Caco-2 (cell line): ENCODE measurements at regions not wholly inside any gene's neighbourhood (a gene's known extent, or its start where the extent isn't known, plus 50 kb on each side); places are given as distances from the start of the nearest gene placed in this dataset.

Experiments used
- BruUV-seq: library from RNA; stranded (reverse); fragments of 400-500 nt; replicated peaks from 2 replicates; lab custom pipeline; 2021; lab: Mats Ljungman, UMichigan
- CTCF ChIA-PET: fragments of 300-600 bp; sonication (Branson Sonifier 250); formaldehyde crosslinking; loops from one replicate; lab custom pipeline; 2022; ENCODE audit warnings: antibody characterized with exemption; lab: Charles Lee
- POLR2A ChIA-PET: fragments of 300-600 bp; sonication (Branson Sonifier 250); formaldehyde crosslinking; loops from one replicate; lab custom pipeline; 2022; ENCODE audit warnings: antibody characterized with exemption; lab: Charles Lee
- DNase-seq, 2 experiments: peaks; one replicate each; pipeline versions ENCODE4 v3.0.0 to v3.0.0-alpha.2; 2020 to 2022
- H3K27me3 ChIP-seq: replicated peaks from 2 replicates; pipeline ENCODE4 v1.6.0; 2011; ENCODE audit warnings: low read length; ENCODE audit not compliant: control insufficient read depth, insufficient read depth
- H3K36me3 ChIP-seq: 2 replicates; pipeline ENCODE4 v1.5.1; 2011; ENCODE audit warnings: low read length; ENCODE audit not compliant: control insufficient read depth, insufficient read depth
- H3K4me1 ChIP-seq: fragments of 250-450 bp; sonication (Bioruptor Pico); 2 replicates; pipeline ENCODE4 v1.5.1; 2020; ENCODE audit warnings: mild to moderate bottlenecking
- H3K4me3 ChIP-seq: 2 replicates; pipeline ENCODE4 v1.5.1; 2011; ENCODE audit warnings: low read depth, mild to moderate bottlenecking, control low read depth, low read length
- H3K9me3 ChIP-seq: fragments of 250-450 bp; sonication (Bioruptor Pico); 2 replicates; pipeline ENCODE4 v1.5.1; 2020; ENCODE audit warnings: mild to moderate bottlenecking, moderate library complexity
- H3K27ac Mint-ChIP-seq: one replicate; pipeline ENCODE4 v1.8.0; 2022; ENCODE audit warnings: mixed read lengths; ENCODE audit not compliant: unreplicated experiment
- H3K27me3 Mint-ChIP-seq: one replicate; pipeline ENCODE4 v1.8.0; 2022; ENCODE audit warnings: mixed read lengths; ENCODE audit not compliant: insufficient read depth, unreplicated experiment
- H3K36me3 Mint-ChIP-seq: one replicate; pipeline ENCODE4 v1.8.0; 2022; ENCODE audit warnings: mild to moderate bottlenecking, mixed read lengths; ENCODE audit not compliant: insufficient read depth, unreplicated experiment
- H3K4me1 Mint-ChIP-seq: one replicate; pipeline ENCODE4 v1.8.0; 2022; ENCODE audit warnings: low read depth, mixed read lengths; ENCODE audit not compliant: unreplicated experiment
- H3K4me3 Mint-ChIP-seq: one replicate; pipeline ENCODE4 v1.8.0; 2022; ENCODE audit warnings: mild to moderate bottlenecking, moderate library complexity, mixed read lengths; ENCODE audit not compliant: unreplicated experiment
- H3K9me3 Mint-ChIP-seq: one replicate; pipeline ENCODE4 v1.8.0; 2022; ENCODE audit warnings: mixed read lengths; ENCODE audit not compliant: unreplicated experiment
- intact Hi-C: fragments of 100-400 bp; cut with micrococcal nuclease; formaldehyde crosslinking; loops from one replicate; pipeline ENCODE4 v1.10.0; 2022; ENCODE audit not compliant: unreplicated experiment
- TF ChIP-seq, protein P1 (sequence below), 2 experiments: fragments of 200-600 bp in 1 of 2; IDR thresholded peaks; 1 replicate in 1 of 2; 2 replicates in 1 of 2; pipeline versions ENCODE4 v1.5.1 to v1.8.0; 2011 to 2022; ENCODE audit warnings: antibody characterized with exemption in 1 of 2, control low read depth in 1 of 2, inconsistent platforms in 1 of 2, low read depth in 1 of 2, low read length in 1 of 2, mild to moderate bottlenecking in 1 of 2, moderate library complexity in 1 of 2; ENCODE audit not compliant: insufficient read depth in 1 of 2, severe bottlenecking in 1 of 2, unreplicated experiment in 1 of 2

DNA sequence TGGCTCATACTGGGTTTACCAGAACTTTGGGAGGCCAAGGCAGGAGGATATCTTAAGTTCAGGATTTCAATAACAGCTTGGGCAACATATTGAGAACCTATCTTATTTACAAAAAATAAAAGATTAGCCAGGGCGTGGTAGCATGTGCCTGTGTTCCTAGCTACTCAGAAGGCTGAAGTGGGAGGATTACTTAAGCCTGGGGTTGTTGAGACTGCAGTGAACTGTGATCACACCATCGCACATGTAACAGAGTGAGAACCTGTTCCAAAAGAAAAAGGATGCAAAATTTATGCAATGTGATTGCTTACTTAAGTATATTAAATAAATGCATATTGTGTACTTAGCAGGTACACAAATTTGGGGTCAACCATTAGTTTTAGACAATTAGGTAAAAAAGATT is 768.9 kb upstream of the CDH7 start:
- no peaks in the 10 kb centered on the region for H3K9me3 Mint-ChIP-seq
- CTCF ChIA-PET: no interaction called here

DNA sequence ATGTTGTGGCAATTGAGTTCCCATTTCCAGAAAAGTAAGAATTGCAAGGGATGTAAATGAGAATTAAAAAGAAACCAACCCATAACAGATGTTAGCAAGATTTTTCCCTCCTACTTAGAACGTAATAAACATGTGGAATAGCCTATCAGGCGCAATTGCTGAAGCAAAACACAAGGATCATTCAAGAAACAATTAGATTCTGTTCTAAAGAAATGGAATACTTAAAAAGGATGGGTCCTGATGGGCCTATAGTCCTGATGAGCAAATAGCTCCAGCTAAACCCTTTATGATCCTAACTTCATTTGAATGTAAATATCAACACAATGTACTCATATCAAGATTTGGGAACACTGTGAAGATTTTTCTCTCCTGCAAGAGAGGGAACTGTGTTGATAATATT is 771.0 kb upstream of the CDH7 start:
- Histone ChIP-seq H3K36me3 (no peaks in the 10 kb centered on the region), H3K4me1 (no peaks in the 10 kb centered on the region), H3K27me3 (no peaks in the 10 kb centered on the region), H3K9me3 (no peaks in the 10 kb centered on the region), H3K4me3 (no peak overlapping the region)
- no peak overlapping the region for H3K27ac Mint-ChIP-seq
- TF ChIP-seq, protein P1, sequence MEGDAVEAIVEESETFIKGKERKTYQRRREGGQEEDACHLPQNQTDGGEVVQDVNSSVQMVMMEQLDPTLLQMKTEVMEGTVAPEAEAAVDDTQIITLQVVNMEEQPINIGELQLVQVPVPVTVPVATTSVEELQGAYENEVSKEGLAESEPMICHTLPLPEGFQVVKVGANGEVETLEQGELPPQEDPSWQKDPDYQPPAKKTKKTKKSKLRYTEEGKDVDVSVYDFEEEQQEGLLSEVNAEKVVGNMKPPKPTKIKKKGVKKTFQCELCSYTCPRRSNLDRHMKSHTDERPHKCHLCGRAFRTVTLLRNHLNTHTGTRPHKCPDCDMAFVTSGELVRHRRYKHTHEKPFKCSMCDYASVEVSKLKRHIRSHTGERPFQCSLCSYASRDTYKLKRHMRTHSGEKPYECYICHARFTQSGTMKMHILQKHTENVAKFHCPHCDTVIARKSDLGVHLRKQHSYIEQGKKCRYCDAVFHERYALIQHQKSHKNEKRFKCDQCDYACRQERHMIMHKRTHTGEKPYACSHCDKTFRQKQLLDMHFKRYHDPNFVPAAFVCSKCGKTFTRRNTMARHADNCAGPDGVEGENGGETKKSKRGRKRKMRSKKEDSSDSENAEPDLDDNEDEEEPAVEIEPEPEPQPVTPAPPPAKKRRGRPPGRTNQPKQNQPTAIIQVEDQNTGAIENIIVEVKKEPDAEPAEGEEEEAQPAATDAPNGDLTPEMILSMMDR (IDR thresholded peaks at IDR 0.05; ENCODE audit: insufficient read depth in 1 of 2, low read depth in 1 of 2, low read length in 1 of 2, severe bottlenecking in 1 of 2, unreplicated experiment in 1 of 2): no peak
- no TSS peak for BruUV-seq
- ChIA-PET POLR2A (no interaction called here), CTCF (no interaction called here)
- no peaks in the 10 kb centered on the region for H3K9me3 Mint-ChIP-seq
- intact Hi-C loops: no loop called here
- H3K27me3 Mint-ChIP-seq: no peaks in the 10 kb centered on the region
- no peaks in the 10 kb centered on the region for H3K36me3 Mint-ChIP-seq
- no peak for DNase-seq
- no peak overlapping the region for H3K4me3 Mint-ChIP-seq
- no peaks in the 10 kb centered on the region for H3K4me1 Mint-ChIP-seq

More for the DNA sequence above, 768.9 kb upstream of the CDH7 start:
- BruUV-seq: no TSS peak
- no peaks in the 10 kb centered on the region for H3K27me3 ChIP-seq
- H3K36me3 Mint-ChIP-seq: no peaks in the 10 kb centered on the region
- intact Hi-C loops: no loop called here
- no peaks in the 10 kb centered on the region for H3K9me3 ChIP-seq
- no peaks in the 10 kb centered on the region for H3K4me1 ChIP-seq
- no peaks in the 10 kb centered on the region for H3K4me1 Mint-ChIP-seq
- no peak for DNase-seq
- POLR2A ChIA-PET: no interaction called here
- H3K4me3 ChIP-seq: no peak overlapping the region
- no peak overlapping the region for H3K27ac Mint-ChIP-seq
- H3K27me3 Mint-ChIP-seq: no peaks in the 10 kb centered on the region
- no peaks in the 10 kb centered on the region for H3K36me3 ChIP-seq
- H3K4me3 Mint-ChIP-seq: no peak overlapping the region
- TF ChIP-seq, protein P1 (IDR thresholded peaks at IDR 0.05; ENCODE audit: insufficient read depth in 1 of 2, low read depth in 1 of 2, low read length in 1 of 2, severe bottlenecking in 1 of 2, unreplicated experiment in 1 of 2): no peak

DNA sequence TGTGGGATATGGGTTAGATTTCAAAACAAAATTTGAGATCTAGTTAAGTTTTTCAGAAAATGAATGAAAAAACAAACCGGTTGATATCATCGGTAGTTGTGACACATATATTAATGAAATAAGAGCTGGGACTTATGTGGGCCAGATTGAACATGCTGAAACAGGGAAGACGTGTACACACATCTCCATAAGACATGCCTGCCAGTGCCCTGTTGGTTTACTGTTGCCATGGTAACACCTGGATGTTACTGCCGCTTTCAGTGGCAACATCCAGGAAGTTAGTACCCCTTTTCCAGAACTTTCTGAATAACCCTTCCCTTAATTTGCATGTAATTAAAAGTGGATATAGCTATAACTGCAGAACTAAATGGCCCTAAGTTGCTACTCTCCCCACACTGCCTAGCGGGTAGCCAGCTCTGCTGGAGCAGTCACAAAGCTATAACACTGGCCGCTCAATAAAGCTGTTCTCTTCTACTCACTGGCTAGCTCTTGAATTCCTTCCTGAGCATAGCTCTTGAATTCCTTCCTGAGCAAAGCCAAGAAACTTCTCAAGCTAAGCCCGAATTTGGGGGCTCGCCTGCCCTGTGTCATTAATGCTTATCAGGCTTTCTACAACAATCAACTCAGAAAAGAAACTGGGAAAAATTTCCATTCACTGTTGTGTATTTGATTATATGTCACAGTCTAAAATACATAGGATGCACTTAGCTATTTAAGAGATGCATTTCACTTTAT is 776.3 kb upstream of the CDH7 start:
- POLR2A ChIA-PET: no interaction called here
- TF ChIP-seq, protein P1 (IDR thresholded peaks at IDR 0.05; ENCODE audit: insufficient read depth in 1 of 2, low read depth in 1 of 2, low read length in 1 of 2, severe bottlenecking in 1 of 2, unreplicated experiment in 1 of 2): no peak
- no TSS peak for BruUV-seq

More for the DNA sequence above, 776.3 kb upstream of the CDH7 start:
- no peaks in the 10 kb centered on the region for H3K27me3 ChIP-seq
- no peaks in the 10 kb centered on the region for H3K27me3 Mint-ChIP-seq
- no peaks in the 10 kb centered on the region for H3K9me3 Mint-ChIP-seq
- no peaks in the 10 kb centered on the region for H3K9me3 ChIP-seq
- no peak overlapping the region for H3K4me3 Mint-ChIP-seq
- H3K4me1 Mint-ChIP-seq: no peaks in the 10 kb centered on the region
- intact Hi-C loops: no loop called here
- no peaks in the 10 kb centered on the region for H3K36me3 Mint-ChIP-seq
- H3K4me3 ChIP-seq: no peak overlapping the region
- no peak for DNase-seq
- no peaks in the 10 kb centered on the region for H3K4me1 ChIP-seq
- H3K36me3 ChIP-seq: no peaks in the 10 kb centered on the region
- CTCF ChIA-PET: no interaction called here
- no peak overlapping the region for H3K27ac Mint-ChIP-seq
